MM.1S (cell line): ENCODE measurements at regions not wholly inside any gene's neighbourhood (a gene's known extent, or its start where the extent isn't known, plus 50 kb on each side); places are given as distances from the start of the nearest gene placed in this dataset.

ENCODE experiments used
- CTCF ChIP-seq: fragments of 300-600 bp; sonication (generic); IDR thresholded peaks from 2 replicates; pipeline ENCODE4 v1.5.1; 2016; ENCODE audit warnings: antibody characterized with exemption, low read length, mixed read lengths
- EZH2 ChIP-seq: fragments of 300-600 bp; sonication (generic); optimal IDR thresholded peaks from 2 replicates; pipeline ENCODE3; 2017; ENCODE audit warnings: low read depth, mild to moderate bottlenecking, antibody characterized with exemption, low read length, mixed read lengths

DNA sequence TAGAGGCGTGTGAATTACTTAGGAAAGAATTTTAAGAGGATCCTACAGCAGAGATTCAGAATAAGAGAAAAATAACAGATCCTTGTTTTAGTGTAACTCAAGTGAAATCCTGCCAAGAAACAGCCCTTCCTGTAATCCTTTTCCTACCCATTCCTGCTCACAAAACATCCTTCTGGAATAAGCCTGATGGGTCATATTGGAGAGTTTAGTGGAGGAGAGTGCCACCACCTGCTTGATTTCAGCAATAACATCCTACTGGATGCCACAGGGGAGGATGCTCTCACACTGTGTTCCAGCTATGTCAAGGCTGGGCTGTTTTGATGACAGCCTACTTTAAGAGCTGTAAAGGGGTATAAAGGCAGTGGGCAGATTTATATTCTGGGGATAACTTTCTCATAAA is 54.8 kb upstream of the CCDC178 start:
- TF ChIP-seq CTCF (peak; percentile 44), EZH2 (no peak)
